Hematopoietic multipotent progenitor cell treated with erythropoietin and hydrocortisone succinate and interleukin-3 and kit ligand, for 6 days (in vitro differentiated cells): ENCODE measurements at regions not wholly inside any gene's neighbourhood (a gene's known extent, or its start where the extent isn't known, plus 50 kb on each side); places are given as distances from the start of the nearest gene placed in this dataset.
A peak's percentile ranks its signal among the peaks of the same experiment; 100 is the strongest.
"Not testable (repeated sequence)": the region's sequence is repeated elsewhere in the genome, so short reads cannot be mapped to it uniquely, and the experiment has no call there.

Source experiments
- DNase-seq: peaks from one replicate; pipeline ENCODE4 v3.0.0-alpha.2; 2015

DNA sequence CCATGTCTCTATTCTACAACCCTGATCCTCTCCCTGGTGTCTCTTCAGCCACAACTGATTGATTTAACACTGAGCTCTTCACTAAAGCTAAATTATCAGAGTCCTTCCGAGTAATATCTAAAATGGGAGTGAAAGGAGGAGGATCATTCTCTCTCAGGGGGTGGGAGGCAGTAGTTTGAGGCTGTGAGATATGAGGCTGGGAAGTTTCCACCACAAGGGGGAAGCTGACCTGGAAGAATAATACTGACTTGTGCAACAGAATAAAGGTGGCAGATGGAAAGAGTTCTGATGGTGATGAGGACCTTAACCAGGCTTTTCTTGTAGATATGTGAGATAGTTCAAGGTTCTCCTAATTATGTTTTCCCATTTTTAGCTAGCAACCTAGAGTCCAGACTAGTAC is 241.6 kb upstream of the VKORC1L1 start:
- DNase-seq = not testable (repeated sequence)

DNA sequence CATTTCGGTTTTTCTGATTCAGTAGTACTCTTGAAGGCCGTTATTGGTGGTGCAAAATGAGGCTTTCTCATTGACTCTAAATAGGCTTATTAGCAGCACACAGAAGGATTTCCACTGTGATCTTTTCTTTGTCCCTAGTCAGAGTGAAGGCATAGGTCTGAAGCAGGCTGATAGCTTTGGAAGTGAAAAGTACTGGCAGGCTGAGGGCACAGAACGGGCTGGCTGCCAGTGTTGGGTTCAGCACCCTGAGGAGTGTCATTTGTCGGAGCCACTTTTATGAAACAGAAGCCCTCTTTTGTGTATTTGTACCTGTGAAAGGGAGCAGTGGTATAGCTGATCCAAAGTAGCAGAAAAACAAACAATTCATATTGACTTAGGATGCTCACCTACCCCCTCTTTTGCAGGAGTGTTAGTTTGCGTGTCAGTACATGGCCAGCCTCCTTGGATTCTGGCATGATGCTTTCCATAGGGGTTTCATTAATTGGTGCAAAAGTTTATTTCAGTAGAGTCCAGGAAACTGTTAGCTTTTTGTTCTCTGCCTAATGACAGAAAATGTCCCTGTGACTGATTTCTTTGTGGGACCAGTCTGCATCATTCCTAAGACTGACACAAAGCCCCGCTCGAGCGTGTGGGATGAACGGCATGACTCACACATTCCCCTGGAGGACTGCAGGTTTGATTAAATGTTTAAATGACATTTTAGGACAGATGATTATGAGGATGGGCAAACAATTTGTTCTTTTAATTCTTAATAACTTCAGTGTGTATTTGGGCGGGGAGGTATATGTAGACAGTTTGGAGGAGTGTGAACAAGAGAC is 239.1 kb upstream of the VKORC1L1 start:
- not testable (repeated sequence) for DNase-seq

DNA sequence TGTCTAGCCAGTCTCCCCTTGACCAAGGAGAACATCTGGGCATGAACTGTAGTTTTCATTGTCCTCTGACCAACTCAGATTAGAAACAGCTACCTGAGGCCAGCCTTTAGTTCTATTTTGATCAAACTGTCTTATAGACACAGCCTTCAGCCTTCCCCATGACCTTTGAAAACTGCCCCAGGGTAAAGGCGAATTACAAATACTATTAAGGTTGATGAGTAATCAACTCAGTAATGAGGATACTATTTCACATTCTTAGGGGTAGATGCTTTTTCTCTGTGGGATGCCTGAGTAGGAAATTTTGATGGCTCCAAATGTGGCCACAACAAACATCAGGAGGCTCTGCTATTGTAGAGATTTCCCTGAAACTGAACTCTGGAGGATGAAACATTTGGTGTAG is 234.0 kb upstream of the VKORC1L1 start:
- not testable (repeated sequence) for DNase-seq

DNA sequence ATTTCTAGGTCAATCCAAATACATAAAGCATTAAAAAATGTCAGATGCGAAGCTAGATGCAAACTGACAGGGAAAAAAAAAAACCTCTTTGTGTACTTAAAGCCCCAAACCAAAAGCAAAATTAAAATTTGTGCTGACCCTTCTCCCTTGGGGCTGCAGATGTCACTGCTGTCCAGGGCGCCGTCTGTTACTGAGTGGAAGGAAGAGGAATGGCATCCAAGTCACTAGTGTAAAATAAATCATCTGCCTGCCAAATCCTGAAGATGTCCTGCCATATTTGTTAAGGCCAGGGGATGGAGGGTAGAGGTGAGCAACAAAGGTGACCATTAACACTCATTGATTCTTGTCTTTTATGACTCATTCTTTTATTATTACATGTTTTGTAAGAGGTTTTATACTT is 233.2 kb upstream of the VKORC1L1 start:
- DNase-seq = not testable (repeated sequence)

DNA sequence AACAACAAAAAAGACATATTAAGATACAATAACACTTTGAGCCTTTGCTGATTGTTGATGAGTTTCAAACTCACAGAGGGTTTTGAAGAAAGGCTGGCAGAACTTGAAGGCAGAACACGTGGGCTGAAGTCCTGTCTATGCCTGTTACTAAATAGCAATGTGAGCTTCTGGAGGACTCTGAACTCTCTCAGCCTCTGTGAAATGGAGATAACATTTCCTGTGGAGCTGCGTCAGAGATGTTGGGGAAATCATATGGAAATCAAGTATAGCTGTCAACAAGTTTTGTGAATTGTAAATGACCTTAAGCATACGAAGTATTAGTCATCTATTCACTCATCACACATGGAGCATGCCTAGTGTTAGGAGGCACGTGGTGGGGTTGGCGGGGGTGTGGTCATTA is 229.4 kb upstream of the VKORC1L1 start:
- not testable (repeated sequence) for DNase-seq

DNA sequence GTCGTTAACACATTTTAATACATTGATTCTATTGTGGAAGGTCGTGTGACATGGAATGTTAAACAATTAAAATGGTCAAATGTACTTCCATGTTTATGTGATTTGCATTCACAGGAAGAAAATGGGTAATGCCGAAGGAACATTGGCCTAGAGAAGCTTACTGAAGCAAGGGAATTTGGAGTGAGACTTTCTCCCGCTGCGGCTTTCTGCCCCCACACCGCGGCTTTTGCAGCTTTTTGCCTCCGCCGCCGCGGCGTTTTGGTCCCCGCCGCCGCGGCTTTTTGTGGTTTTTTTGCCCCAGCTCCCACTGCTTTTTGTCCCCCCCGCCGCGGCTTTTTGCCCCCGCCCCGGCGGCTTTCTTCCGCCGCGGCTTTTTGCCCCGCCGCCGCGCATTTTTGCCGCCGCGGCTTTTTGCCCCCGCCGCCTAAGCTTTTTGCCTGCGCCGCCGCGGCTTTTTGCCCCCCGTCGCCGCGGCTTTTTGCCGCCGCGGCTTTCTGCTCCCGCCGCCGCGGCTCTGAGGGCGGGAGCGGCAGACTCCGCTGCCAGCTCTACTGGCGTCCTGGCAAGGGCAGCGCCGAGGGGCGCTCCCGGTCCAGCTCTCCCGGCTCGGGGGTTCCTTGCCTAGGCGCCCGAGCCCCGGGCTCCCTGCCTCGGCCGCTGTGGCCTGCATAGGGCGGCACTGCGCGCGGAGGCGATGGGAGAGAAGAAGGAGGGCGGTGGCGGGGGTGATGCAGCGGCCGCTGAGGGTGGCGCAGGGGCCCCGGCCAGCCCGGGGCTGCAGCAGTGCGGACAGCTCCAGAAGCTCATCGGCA is 225.5 kb upstream of the VKORC1L1 start:
- not testable (repeated sequence) for DNase-seq

DNA sequence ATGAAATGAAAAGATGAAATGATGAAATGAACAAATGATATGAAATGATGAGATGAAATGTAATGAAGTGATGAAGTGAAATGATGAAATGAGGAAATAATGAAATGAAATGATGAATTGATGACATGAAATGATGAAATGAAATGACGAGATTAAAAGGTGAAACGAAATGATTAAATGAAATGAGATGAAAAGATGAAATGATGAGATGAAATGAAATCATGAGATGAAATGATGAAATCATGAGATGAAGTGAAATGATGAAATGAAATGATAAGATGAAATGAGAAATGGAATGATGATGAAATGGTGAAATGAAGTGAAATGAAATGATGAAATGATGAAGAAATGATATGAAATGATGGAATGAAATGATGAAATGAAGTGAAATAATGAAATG is 221.7 kb upstream of the VKORC1L1 start:
- DNase-seq = not testable (repeated sequence)

DNA sequence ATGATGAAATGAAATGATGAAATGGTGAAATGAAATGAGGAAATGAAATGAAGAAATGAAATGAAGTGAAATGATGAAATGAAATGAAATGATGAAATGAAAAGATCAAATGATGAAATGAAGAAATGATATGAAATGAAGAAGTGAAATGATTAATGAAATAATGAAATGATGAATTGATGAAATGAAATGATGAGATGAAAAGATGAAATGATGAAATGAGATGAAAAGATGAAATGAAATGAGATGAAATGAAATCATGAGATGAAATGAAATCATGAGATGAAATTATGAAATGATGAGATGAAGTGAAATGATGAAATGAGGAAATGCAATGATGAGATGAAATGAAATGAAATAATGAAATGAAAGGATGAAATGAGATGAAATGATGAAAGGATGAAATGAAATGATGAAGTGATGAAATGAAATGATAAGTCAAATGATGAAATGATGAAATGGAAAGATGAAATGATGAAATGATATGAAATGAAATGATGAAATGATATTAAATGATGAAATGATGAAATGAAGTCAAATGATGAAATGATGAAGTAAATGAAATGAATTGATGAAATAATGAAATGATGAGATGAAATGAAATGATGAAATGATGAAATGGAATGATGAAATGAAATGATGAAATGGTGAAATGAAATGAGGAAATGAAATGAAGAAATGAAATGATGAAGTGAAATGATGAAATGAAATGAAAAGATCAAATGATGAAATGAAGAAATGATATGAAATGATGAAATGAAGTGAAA is 220.9 kb upstream of the VKORC1L1 start:
- not testable (repeated sequence) for DNase-seq

DNA sequence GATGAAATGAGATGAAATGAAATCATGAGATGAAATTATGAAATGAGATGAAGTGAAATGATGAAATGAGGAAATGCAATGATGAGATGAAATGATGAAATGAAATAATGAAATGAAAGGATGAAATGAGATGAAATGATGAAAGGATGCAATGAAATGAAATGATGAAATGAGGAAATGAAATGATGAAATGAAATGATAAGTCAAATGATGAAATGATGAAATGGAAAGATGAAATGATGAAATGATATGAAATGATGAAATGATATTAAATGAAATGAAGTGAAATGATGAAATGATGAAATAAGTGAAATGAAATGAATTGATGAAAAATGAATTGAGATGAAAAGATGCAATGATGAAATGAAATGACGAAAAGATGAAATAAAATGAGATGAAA is 220.2 kb upstream of the VKORC1L1 start:
- not testable (repeated sequence) for DNase-seq

DNA sequence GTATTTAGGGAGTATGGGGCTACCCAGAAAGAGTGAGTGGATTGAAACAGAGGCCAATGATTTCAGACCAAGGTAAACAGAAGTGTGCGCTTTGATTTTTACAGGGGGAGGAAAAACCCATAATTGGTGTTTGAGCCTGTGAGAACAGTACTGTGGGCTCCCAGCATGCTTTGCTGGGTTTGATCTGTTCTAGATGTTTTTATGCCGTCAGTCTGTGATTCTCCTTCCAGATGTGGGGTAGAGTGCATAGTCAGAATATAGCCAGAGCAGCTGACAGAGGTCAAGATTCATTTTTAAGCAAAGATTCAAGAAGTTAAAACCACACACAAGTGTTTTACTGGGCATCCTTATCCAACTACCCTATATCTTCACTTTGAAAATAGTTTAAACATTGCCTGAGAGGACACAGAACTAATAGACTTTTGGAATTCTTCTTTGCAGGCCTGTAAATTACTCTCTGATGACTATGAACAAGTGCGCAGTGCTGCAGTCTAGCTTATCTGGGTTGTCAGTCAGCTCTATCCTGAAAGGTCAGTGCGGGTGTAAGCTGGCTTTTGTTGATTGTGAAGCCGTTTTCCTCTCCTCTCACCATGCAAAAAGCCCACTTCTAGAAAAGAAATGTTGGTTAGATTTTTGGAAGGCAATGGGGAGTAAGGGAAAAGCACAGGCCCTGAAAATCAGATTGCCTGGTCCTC is 216.2 kb upstream of the VKORC1L1 start:
- not testable (repeated sequence) for DNase-seq

DNA sequence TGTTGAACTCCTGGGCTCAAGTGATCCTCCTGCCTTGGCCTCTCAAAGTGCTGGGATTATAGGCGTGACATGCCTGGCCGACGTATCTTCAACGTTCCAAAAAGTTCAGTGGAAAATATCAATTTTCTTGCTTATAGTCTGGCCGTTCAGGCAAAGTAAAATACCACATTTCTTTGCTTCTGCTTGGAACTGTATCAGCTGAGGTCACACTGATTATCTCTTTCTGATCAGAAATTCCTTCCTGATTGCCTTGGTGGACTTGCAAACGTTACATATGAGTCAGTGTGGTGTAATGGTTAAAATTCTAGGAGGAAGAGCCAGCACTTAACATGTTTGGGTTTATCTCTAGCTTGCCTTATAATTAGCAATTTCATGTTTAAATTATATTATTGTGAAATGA is 189.5 kb upstream of the VKORC1L1 start:
- DNase-seq = not testable (repeated sequence)

DNA sequence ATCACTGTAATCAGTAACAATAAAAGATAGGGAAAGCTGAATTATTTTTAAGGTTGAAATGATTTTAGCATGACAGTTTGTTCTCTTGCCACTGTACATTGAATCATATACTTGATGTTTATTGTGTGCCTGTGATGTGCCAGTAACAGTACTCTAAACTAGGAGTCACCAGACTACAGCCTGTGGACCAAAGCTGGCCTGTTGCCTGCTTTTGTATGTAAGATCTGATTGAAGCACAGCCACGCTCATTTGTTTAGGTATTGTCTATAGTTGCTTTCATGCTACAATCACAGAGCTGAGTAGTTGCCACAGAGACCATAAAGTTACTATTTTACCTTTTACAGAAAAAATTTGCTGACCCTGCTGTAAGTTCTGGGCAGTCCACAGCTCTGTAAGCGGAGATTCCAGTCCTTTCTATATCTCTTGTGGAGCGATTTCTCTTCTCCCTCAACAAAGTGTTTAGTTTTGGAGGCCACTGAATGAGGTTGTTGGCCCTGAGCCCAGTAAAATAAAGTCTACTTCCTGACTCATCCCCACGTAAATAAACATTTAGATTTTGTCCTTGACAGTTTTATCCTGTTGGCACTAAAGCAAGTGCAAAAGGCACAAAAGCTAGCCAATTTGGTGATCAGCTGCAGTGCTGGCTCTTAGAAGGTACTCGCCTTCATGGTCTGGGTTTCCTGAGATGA is 173.7 kb upstream of the VKORC1L1 start:
- DNase-seq = not testable (repeated sequence)

DNA sequence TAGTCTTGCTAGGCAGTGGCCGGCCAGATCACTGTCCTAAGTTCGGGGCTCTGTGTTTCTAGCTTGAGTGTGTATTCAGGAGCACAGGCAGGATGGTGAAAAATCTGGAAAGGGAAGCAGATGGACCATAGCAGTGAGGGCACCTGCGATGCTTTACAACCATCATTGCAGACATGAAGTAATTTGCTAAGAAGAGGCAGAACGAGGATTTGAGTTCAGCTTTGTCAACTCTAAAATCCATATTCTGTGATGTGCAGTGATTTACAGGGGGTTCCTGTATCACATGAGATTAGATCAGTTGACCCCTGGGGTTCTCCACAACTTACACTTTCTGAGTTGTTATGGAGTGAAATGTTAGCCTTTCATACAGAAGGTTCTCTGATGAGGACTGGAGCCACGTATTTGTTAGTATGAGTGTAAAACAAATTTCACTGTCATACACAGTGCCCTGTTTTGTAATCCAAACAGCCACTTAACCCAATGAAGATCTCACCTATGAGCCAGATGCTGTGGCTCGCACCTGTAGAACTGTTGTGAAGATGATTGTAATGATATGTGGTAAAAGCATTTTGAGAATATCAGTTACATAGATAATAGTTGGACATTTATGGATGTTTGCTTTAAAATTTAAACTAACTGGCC is 173.0 kb upstream of the VKORC1L1 start:
- not testable (repeated sequence) for DNase-seq

DNA sequence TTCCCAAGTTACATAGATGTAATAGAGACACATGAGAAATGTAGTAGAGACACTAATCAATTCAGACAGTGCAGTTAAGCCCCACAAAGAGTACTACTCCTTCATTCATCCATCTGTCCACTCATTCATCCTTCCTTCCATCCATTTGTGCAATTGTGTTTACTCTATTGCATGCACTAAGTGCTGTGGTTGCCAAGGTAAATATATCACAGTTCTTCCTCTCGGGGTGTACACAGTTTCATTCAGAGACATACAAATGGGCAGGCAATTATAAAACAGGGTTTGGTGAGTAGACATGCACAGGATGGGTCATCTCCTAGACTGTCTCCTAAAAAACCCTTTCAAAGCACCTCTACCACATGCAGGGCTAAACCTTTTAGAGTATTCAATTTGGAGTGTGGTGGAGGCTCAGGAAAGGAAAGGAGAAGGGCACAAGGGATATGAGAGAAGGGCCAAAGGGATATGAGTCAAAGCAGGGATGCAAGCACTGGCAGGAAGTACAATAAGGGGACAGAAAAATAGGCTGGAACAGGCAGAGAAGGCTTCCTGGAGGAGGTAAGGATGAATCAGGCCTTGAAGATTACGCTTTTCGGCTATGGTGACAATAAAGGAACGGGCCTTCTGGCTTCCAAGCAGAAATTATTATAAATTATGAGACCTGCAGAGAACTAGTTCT is 153.6 kb upstream of the VKORC1L1 start:
- DNase-seq = not testable (repeated sequence)

DNA sequence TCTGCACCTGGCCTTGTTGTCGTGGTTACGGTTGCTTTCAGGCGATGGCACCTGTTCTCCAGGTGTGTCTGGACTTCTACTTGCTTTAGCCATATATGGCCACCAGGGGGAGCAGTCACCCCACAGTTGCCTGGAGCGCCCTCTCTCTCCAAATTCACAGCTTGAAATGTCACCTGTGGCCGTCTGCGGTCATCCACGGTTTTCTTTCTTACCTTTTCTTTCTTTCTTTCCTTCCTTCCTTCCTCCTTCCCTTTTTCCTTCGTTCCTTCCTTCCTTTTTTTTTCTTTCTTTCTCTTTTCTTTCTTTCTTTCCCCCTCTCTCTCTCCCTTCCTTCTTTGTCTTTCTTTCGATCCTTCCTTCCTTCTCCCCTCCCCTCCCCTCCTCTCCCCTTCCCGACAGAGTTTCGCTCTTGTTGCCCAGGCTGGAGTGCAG is 150.5 kb upstream of the VKORC1L1 start:
- peak; percentile 68 for DNase-seq

DNA sequence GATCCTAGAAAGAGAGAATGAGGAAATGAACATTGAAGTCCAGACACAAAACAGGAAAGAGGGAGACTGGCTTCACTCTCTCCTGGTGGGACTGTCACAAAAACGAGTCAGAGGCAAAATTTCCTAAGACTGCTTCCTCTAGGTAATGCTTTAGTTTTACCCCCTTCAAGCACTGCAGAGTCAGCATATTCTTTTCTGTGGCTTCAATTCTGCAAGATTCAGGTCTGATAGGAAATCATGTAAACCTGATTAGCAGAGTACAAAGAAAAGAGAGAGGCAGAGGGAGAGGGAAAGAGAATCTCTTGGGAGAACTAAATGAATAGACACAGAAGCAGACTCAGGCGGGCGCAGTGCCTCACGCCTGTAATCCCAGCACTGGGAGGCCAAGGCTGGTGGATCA is 145.7 kb upstream of the VKORC1L1 start:
- DNase-seq = not testable (repeated sequence)

DNA sequence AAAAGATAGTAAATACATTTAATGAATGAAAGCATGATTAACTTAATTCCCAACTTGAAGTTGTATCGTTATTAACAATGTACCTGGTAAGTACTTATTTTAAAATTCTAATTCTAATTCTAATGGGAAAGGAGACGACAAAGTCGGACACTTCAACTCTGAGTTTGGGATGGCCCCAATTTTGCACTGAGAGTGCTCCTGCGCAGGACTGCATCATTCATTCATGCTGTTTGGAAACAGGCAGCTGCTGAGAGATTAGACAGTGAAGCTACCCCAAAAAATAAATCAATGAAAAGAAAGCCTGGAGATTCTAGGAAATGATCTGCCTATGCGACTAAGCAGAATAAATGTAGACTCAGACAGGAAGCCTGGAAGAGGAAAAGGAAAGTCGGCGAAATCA is 141.7 kb upstream of the VKORC1L1 start:
- no peak for DNase-seq

DNA sequence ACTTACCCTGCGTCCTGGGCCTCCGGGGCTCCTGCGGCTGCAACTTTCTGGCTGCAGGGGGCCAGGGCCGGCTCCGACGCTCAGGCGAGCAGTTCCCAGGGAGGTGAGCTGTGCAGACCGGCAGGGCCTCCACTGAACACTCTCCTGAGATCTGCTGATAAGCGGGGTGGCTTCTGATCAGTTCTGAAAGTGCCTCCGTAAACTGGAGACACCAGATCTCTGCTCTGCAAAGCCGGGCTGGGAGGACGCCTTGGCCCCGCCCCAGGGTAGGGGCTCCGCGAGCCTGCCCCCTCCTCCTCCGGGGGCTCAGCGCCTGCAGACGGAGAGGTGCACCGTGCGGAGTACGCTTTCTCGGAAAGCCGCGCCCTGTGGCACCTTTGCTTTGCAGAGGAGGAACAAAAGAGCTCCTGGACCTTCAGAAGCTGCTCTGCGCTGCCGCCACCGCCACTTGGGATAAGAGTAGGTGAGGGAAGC is 141.3 kb upstream of the VKORC1L1 start:
- DNase-seq = peak; percentile 50

DNA sequence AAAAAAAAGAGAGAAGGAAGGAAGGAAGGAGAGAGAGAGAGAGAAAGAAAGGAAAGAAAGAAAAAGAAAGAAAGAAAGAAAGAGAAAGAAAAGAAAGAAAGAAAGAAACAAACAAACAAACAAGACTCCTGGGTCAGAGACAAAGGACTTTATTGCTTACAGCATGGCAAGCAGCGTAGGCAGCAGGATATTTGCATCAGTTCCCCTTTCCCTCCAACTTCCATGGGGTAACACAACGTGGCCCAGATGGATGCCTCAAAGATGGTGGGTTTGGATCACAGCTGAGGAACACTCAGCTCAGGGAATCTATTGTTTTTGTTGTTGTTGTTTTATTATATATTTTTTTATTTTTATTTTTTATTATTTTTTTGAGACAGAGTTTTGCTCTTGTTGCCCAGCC is 128.5 kb upstream of the VKORC1L1 start:
- DNase-seq = no peak

DNA sequence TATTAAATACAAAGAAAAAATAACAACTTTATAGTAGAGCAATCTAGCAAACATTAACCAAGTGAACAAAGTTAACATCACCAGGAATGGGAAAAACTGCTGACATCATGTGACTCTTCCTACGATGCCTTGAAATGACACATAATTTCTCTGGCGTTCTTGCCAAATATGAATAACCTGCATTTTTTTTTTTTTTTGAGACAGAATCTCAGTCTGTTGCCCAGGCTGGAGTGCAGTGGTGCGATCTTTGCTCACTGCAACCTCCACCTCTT is 126.5 kb upstream of the VKORC1L1 start:
- DNase-seq = no peak

DNA sequence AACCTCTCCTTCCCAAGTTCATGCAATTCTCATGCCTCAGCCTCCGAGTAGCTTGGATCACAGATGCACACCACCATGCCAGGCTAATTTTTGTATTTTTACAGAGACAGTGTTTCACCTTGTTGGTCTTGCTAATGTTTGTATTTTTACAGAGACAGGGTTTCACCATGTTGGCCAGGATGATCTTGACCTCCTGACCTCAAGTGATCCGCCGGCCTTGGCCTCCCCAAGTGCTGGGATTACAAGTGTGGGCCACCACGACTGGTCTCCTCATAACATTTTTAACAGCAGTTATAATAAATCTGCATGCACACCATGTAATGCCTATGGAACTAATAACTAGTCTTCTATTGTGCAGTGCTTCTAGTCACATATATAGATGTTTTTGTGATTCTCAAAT is 123.8 kb upstream of the VKORC1L1 start:
- no peak for DNase-seq
